GM13976 (cell line): ENCODE measurements at regions not wholly inside any gene's neighbourhood (a gene's known extent, or its start where the extent isn't known, plus 50 kb on each side); places are given as distances from the start of the nearest gene placed in this dataset.
"Not testable (repeated sequence)": the region's sequence is repeated elsewhere in the genome, so short reads cannot be mapped to it uniquely, and the experiment has no call there.

Experiments
- DNase-seq: peaks from one replicate; pipeline ENCODE4 v3.0.0; 2012; ENCODE audit warnings: low spot score
- in situ Hi-C: fragments of 300-500 bp; cut with MboI; formaldehyde crosslinking; loops from one replicate; pipeline ENCODE4 v1.12.0; 2022; ENCODE audit warnings: low sequenced_read_pairs, mixed read lengths, inconsistent platforms; ENCODE audit not compliant: unreplicated experiment
- TF ChIP-seq, protein P1 (sequence below): IDR thresholded peaks from 2 replicates; pipeline ENCODE4 v1.5.1; 2012; ENCODE audit warnings: borderline replicate concordance, mild to moderate bottlenecking; ENCODE audit not compliant: insufficient read depth; ENCODE audit errors: extremely low read depth, missing control alignments, control extremely low read depth

DNA sequence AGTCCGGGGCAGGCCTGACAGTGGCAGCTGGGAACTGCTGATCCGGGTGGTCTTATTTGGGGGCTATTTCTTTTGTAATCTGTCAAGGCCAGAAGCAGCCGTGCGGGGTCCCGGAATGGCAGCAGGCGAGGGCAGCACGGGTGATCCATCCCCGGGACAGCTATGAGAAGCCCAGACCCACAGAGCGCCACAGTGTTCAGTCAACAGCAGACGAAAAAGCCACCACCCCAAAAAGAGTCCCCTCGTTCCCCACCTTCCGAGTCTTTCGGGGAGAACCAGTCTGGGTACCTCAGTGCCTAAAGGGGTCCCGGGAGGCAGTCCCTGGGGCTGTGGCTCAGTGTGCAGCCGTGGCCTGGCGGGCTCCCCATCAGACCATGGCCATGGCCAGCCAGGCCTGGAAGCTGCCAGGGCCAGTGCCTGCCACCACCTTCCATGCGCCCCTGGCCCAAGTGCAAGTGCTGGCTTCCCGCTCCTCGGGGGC lies 125.1 kb upstream of the KCTD7 start:
- in situ Hi-C loops = no loop called here
- no peak for DNase-seq
- TF ChIP-seq, protein P1, sequence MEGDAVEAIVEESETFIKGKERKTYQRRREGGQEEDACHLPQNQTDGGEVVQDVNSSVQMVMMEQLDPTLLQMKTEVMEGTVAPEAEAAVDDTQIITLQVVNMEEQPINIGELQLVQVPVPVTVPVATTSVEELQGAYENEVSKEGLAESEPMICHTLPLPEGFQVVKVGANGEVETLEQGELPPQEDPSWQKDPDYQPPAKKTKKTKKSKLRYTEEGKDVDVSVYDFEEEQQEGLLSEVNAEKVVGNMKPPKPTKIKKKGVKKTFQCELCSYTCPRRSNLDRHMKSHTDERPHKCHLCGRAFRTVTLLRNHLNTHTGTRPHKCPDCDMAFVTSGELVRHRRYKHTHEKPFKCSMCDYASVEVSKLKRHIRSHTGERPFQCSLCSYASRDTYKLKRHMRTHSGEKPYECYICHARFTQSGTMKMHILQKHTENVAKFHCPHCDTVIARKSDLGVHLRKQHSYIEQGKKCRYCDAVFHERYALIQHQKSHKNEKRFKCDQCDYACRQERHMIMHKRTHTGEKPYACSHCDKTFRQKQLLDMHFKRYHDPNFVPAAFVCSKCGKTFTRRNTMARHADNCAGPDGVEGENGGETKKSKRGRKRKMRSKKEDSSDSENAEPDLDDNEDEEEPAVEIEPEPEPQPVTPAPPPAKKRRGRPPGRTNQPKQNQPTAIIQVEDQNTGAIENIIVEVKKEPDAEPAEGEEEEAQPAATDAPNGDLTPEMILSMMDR = no peak

DNA sequence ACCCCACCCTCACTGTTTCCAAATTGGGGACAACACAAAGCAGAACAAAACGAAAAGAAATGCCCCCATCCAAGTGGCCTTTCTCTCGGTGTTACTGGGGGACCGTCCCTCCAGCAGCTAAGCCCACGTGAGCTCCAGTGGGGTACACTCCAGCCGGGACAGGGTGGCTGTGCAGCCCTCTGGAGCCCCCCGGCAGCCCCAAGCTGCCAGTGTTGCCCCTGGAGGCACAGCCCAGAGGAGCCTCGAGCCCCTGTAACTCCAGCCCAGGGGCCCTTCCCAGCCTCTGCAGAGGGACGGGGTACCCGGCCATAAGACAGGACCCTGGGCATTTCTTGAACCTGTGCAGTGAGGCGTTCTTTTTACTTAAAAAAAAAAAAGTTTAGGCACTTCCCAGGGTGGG lies 124.5 kb upstream of the KCTD7 start:
- DNase-seq = no peak
- in situ Hi-C loops = no loop called here

DNA sequence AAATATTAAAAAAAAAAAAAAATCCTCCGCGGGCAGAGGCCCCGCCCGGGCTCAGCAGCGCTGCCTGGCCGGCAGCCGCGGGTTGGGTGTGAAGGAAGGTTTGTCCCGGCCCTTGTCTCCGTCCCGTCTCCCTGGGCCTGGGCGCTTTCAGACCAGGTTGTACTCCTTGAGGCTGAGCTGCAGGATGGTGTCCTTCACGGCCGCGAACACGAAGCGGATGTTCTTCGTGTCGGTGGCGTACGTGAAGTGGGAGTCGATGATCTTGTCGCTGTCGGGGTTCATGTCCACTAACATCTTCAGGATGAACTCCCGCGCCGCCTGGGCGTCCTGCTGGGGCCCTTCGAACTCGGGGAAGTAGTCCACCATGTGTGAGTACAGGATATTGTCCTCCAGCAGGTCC lies 123.7 kb upstream of the KCTD7 start:
- in situ Hi-C loops = no loop called here
- no peak for DNase-seq
- TF ChIP-seq, protein P1 = no peak

More for the DNA sequence above, 124.5 kb upstream of the KCTD7 start:
- TF ChIP-seq, protein P1 = no peak

DNA sequence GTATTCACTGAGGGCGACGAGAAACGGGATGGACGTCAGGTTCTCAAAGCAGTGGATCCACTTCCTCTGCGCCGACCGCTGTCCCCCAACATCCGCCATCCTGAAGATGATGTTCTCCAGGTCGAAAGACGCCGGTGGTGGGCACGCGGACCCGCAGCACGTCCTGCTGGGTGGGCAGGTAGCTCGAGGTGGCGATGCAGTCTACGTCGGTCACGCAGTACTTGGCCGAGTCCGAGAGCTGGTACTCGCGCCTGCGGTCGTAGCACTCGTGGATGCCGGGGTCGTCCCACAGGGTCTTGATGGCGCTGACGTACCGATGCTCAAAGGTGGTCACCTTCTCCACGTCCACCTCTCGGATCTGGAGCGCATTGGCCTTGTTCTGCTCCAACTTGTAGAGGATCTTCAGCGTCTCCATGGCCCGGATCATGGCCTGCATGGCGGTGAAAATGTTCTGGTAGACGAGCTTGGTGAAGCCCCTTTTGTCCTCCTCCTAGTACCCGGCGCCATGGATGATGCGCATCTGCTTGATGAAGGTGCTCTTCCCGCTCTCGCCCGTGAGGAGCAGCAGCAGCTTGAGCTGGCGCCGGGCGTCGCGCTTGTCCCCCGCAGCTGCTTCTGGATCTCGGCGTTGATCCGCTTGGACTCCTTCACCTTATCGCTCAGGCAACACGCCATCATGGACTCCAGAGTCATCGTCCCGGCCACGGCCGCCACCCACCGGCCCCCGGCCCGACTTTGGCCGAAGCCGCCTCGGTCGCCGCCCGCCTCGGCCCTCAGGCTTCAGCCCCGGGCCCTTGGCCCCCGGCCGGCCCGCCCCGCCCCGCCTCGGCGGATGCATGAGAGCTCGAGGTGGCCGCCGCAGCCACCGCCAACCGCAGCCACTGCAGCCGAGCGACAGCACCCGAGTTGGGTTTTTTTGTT lies 122.9 kb upstream of the KCTD7 start:
- in situ Hi-C loops = no loop called here
- DNase-seq = no peak
- TF ChIP-seq, protein P1 = no peak

DNA sequence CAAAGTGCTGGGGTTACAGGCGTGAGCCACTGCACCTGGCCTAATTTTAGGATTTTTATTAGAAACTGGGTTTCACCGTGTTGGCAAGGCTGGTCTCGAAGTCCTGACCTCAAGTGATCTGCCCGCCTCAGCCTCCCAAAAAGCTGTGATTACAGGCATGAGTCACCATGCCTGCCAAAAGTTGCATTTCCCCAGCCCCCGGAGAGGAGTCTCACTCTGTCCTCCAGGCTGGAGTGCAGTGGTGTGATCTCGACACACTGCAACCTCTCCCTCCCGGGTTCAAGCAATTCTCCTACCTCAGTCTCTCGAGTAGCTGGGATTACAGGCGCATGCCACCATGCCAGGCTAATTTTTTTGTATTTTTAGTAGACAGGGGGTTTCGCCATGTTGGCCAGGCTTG lies 122.0 kb upstream of the KCTD7 start:
- DNase-seq, in situ Hi-C loops: not testable (repeated sequence)

DNA sequence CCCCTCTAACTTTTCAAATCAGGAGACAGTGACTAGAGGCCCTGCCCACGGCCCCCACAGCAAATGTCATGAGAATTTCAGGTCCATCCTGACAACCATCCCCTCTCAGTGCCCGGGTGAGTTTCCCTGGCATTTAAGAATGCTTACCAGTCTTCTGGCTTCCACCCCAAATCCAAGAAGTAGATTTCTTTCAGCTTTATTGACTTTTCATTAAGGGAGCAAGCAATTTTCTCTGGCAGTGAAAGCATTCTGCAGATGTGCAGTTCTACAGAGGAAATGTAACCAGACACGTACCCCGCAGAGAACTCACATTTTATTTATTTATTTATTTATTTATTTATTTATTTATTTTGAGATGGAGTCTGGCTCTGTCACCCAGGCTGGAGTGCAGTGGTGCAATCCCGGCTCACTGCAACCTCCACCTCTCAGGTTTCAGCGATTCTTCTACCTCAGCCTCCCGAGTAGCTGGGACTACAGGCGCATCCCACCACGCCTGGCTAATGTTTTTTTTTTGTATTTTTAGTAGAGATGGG lies 120.9 kb upstream of the KCTD7 start:
- in situ Hi-C loops = no loop called here
- no peak for DNase-seq
- TF ChIP-seq, protein P1 = no peak

DNA sequence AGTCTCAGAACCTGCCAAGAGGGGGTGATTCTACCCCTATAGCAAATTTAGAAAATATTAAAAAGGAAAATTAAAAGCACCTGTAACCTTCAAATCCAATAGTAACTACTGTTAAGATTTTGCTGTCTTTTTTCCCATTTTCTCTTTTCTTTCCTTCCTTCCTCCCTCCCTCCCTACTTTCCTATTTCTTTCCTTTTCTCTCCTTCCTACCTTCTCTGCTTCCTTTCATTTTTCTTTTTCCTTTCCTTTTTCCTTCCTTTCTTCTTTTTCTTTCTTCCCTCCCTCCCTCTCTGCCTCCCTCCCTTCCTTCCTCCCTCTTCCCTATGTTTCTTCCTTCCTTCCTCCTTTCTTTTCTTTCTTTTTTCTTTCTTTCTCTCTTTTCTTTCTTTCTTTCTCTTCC lies 120.2 kb upstream of the KCTD7 start:
- TF ChIP-seq, protein P1 = no peak
- in situ Hi-C loops = no loop called here
- no peak for DNase-seq
